Upper lobe of left lung (tissue), 6 donors: ENCODE measurements at regions not wholly inside any gene's neighbourhood (a gene's known extent, or its start where the extent isn't known, plus 50 kb on each side); places are given as distances from the start of the nearest gene placed in this dataset.

Source experiments
- ATAC-seq, 2 donors: fragments of 200-7000 bp; cut with Tn5 transposase; one replicate each; pipeline ENCODE4 v1.9.1; 2022; ENCODE audit warnings: mild to moderate bottlenecking in 2 of 2, moderate library complexity in 2 of 2; ENCODE audit not compliant: low FRiP score in 2 of 2
- DNase-seq, 2 donors: peaks; one replicate each; pipeline ENCODE4 v3.0.0-alpha.2; 2019 to 2020
- H3K27ac ChIP-seq, 4 donors: fragments of 200-600 bp; sonication (generic); one replicate each; pipeline ENCODE4 v1.5.1; 2016 to 2019
- H3K27me3 ChIP-seq, 4 donors: fragments of 200-600 bp; sonication (generic); one replicate each; pipeline ENCODE4 v1.5.1; 2017 to 2019
- H3K36me3 ChIP-seq, 4 donors: fragments of 200-600 bp; sonication (generic); one replicate each; pipeline ENCODE4 v1.5.1; 2016 to 2019
- H3K4me1 ChIP-seq, 4 donors: fragments of 200-600 bp; sonication (generic); one replicate each; pipeline ENCODE4 v1.5.1; 2018 to 2019
- H3K4me3 ChIP-seq, 4 donors: fragments of 200-600 bp; sonication (generic); one replicate each; pipeline ENCODE4 v1.5.1; 2017 to 2019; ENCODE audit warnings: mild to moderate bottlenecking in 2 of 4, moderate library complexity in 1 of 4
- H3K9me3 ChIP-seq, 4 donors: fragments of 200-600 bp; sonication (generic); one replicate each; pipeline ENCODE4 v1.5.1; 2018 to 2019
- EP300 ChIP-seq, 4 donors: sonication (generic); formaldehyde crosslinking; IDR thresholded peaks; one replicate each; pipeline ENCODE4 v1.5.1; 2017; ENCODE audit warnings: antibody characterized with exemption in 4 of 4, control low read depth in 2 of 4
- POLR2A ChIP-seq, 4 donors: fragments of 450-650 bp; IDR thresholded peaks; one replicate each; pipeline ENCODE4 v1.5.1; 2016 to 2017; ENCODE audit warnings: antibody characterized with exemption in 4 of 4, mild to moderate bottlenecking in 2 of 4
- POLR2AphosphoS5 ChIP-seq, 2 donors: sonication (generic); formaldehyde crosslinking; IDR thresholded peaks; one replicate each; pipeline ENCODE4 v1.5.1; 2017; ENCODE audit warnings: antibody characterized with exemption in 2 of 2
- WGBS, 2 donors: methylation state at CpG; one replicate each; pipeline ENCODE4 v1.1.5; 2017 to 2018; 5-methylcytosine and 5-hydroxymethylcytosine counted together
- TF ChIP-seq, protein P1 (sequence below), 6 experiments: fragments of 450-650 bp in 4 of 6; fragments of 200-600 bp in 2 of 6; sonication (generic) in 2 of 6; IDR thresholded peaks; one replicate each; pipeline ENCODE4 v1.5.1; 2016 to 2019; ENCODE audit warnings: antibody characterized with exemption in 6 of 6
- donor health status: DM: no; HTN: no; CAD: no; lungs with moderate emphysema.
- donor health status: DM: no; HTN: yes; CAD: no; lungs with severe emphysema.

DNA sequence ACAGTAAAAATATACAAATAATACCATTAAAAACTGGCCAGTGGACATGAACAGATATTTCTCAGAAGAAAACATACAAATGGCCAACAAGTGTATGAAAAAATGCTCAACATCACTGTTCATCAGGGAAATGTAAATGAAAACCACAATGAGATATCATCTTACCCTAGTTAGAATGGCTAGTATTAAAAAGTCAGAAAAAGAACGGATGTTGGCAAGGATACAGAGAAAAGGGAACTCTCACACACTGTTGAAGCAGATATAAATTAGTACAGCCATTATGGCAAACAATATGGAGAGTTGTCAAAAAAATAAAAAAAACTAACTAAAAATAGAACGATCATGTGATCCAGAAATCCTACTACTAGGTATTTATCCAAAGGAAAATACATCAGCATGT is 222.7 kb upstream of the NAALADL2 start:
- no peak for ATAC-seq
- H3K27ac ChIP-seq, result no peak overlapping the region
- TF ChIP-seq, protein P1, sequence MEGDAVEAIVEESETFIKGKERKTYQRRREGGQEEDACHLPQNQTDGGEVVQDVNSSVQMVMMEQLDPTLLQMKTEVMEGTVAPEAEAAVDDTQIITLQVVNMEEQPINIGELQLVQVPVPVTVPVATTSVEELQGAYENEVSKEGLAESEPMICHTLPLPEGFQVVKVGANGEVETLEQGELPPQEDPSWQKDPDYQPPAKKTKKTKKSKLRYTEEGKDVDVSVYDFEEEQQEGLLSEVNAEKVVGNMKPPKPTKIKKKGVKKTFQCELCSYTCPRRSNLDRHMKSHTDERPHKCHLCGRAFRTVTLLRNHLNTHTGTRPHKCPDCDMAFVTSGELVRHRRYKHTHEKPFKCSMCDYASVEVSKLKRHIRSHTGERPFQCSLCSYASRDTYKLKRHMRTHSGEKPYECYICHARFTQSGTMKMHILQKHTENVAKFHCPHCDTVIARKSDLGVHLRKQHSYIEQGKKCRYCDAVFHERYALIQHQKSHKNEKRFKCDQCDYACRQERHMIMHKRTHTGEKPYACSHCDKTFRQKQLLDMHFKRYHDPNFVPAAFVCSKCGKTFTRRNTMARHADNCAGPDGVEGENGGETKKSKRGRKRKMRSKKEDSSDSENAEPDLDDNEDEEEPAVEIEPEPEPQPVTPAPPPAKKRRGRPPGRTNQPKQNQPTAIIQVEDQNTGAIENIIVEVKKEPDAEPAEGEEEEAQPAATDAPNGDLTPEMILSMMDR (IDR thresholded peaks at IDR 0.05), result no peak
- TF ChIP-seq POLR2A (IDR thresholded peaks at IDR 0.05), result no peak
- TF ChIP-seq POLR2AphosphoS5 (IDR thresholded peaks at IDR 0.05), result no peak
- TF ChIP-seq EP300 (IDR thresholded peaks at IDR 0.05), result no peak
- H3K4me3 ChIP-seq, result no peak overlapping the region
- no peaks in the 10 kb centered on the region for H3K36me3 ChIP-seq
- no peaks in the 10 kb centered on the region for H3K27me3 ChIP-seq
- WGBS, 2 donors, result 33 to 63% methylated on average over 2 of the region's 2 CpGs
- DNase-seq, result no peak
- H3K4me1 ChIP-seq, result no peaks in the 10 kb centered on the region
- H3K9me3 ChIP-seq, result no peaks in the 10 kb centered on the region

DNA sequence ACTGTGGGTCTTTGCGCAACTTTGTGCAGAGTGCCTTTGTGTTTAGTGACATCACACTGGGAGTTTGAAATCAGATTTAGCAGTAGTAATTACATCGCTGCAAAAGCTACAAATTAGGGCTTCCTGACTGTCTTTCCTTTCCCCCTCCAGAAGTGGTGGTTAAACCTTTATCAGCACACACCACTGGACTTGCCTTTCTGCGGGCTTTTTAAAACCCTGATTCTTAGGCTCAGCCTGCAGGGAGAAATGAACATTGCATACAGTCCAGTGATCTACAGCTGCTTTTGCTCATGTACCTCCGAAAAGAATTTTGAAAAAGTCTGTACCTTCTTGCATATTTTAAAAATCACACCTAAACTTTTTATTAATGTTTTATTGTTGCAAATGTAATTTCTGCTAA is 219.7 kb upstream of the NAALADL2 start:
- Histone ChIP-seq H3K9me3 (no peaks in the 10 kb centered on the region), H3K27ac (no peak overlapping the region), H3K36me3 (no peaks in the 10 kb centered on the region), H3K4me3 (no peak overlapping the region), H3K4me1 (no peaks in the 10 kb centered on the region), H3K27me3 (no peaks in the 10 kb centered on the region)
- 73 to 87% methylated on average over 4 of the region's 4 CpGs for WGBS, 2 donors
- TF ChIP-seq POLR2AphosphoS5 (IDR thresholded peaks at IDR 0.05) (no peak), POLR2A (IDR thresholded peaks at IDR 0.05) (no peak)
- TF ChIP-seq, protein P1 (IDR thresholded peaks at IDR 0.05), result no peak
- DNase-seq (no peak), ATAC-seq (no peak)

DNA sequence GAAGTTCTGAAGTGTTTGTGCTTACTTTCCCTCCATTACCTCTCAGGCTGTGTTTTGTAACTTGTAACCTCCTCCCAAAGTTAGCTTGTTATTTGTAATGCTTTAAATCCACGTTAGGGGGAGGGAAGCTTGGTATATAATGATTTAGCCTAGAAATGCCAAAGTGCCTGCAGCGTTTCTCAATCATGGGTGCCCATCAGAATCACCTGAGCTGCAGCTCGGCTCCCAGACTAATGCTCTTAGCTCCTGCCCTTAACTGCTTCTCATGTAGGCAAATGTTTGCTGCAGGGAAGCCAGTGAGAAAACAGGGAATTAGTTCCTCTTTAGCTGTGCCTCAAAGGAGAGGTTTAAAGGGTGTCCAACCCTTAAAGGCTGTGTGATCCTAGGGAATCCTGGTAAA is 219.2 kb upstream of the NAALADL2 start:
- no peak overlapping the region for H3K27ac ChIP-seq
- H3K4me1 ChIP-seq, result no peaks in the 10 kb centered on the region
- WGBS, 2 donors, result 69 to 82% methylated on average over 3 of the region's 3 CpGs
- H3K27me3 ChIP-seq, result no peaks in the 10 kb centered on the region
- no peak for DNase-seq
- ATAC-seq, result no peak
- TF ChIP-seq, protein P1 (IDR thresholded peaks at IDR 0.05), result no peak
- TF ChIP-seq EP300 (IDR thresholded peaks at IDR 0.05), result no peak
- no peak for TF ChIP-seq POLR2A (IDR thresholded peaks at IDR 0.05)
- TF ChIP-seq POLR2AphosphoS5 (IDR thresholded peaks at IDR 0.05), result no peak
- no peaks in the 10 kb centered on the region for H3K36me3 ChIP-seq
- H3K9me3 ChIP-seq, result no peaks in the 10 kb centered on the region
- H3K4me3 ChIP-seq, result no peak overlapping the region

DNA sequence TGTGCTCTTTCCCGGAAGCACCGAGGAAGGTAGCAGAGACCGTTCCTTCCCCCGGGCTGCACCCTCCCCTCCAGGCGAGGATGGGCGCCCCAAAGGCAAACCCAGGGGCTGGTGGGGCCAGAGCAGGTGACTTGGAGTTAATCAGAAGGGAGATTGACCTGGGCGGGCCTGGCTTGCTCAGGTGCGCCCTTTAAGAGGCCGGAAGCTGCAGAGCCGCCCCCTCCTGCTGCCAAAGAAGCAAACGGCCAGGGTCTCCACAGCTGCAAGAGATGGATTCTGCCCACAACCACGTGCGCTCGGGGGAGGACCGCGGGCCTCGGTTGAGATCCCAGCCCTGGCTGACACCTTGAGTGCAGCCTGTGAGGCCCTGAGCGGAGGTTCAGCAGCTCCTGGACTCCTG is 218.2 kb upstream of the NAALADL2 start:
- H3K27me3 ChIP-seq, result no peaks in the 10 kb centered on the region
- no peak for TF ChIP-seq EP300 (IDR thresholded peaks at IDR 0.05)
- TF ChIP-seq, protein P1 (IDR thresholded peaks at IDR 0.05), result no peak
- TF ChIP-seq POLR2AphosphoS5 (IDR thresholded peaks at IDR 0.05), result no peak
- TF ChIP-seq POLR2A (IDR thresholded peaks at IDR 0.05), result no peak
- no peaks in the 10 kb centered on the region for H3K36me3 ChIP-seq
- no peak overlapping the region for H3K27ac ChIP-seq
- H3K4me3 ChIP-seq, result no peak overlapping the region
- no peaks in the 10 kb centered on the region for H3K4me1 ChIP-seq
- DNase-seq (peak in 1 of 2 donors; percentile 61), ATAC-seq (no peak)
- 93 to 97% methylated on average over 5 to 18 of the region's 18 CpGs for WGBS, 2 donors
- no peaks in the 10 kb centered on the region for H3K9me3 ChIP-seq

DNA sequence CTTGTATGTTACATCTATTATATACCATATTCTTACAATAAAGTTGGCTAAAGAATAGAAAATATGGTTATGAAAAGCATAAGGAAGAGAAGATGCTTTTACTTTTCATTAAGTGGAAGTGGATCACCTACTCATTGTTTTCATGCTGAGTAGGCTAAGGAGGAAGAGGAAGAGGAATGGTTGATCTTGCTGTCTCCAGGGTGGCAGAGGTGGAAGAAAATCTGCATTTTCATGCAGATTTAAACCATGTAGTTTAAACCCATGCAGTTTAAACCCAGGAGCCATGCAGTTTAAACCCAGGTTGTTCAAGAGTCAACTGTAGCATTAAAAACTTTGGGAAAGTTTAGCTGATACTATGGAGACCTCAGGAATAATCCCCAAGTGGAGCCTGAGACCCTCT is 214.8 kb upstream of the NAALADL2 start:
- no peaks in the 10 kb centered on the region for H3K36me3 ChIP-seq
- H3K4me1 ChIP-seq, result no peaks in the 10 kb centered on the region
- TF ChIP-seq POLR2AphosphoS5 (IDR thresholded peaks at IDR 0.05), result no peak
- TF ChIP-seq POLR2A (IDR thresholded peaks at IDR 0.05), result no peak
- no peak for TF ChIP-seq EP300 (IDR thresholded peaks at IDR 0.05)
- TF ChIP-seq, protein P1 (IDR thresholded peaks at IDR 0.05), result no peak
- H3K4me3 ChIP-seq, result no peak overlapping the region
- no peak for ATAC-seq
- no peaks in the 10 kb centered on the region for H3K9me3 ChIP-seq
- H3K27ac ChIP-seq, result no peak overlapping the region
- H3K27me3 ChIP-seq, result no peaks in the 10 kb centered on the region
- DNase-seq, result no peak
